GM21367 (cell line): ENCODE measurements at regions not wholly inside any gene's neighbourhood (a gene's known extent, or its start where the extent isn't known, plus 50 kb on each side); places are given as distances from the start of the nearest gene placed in this dataset.
"Not testable (repeated sequence)": the region's sequence is repeated elsewhere in the genome, so short reads cannot be mapped to it uniquely, and the experiment has no call there.

Experiments
- ATAC-seq: cut with Tn5 transposase; IDR thresholded peaks from one replicate; pipeline ENCODE4 v1.9.1; 2021; ENCODE audit not compliant: unreplicated experiment

- ATAC-seq = no peak
Measured at GRCh38 chr4:126752126-126752525, 880.6 kb upstream of the INTU start.

GRCh38 chr4:126752702-126753101 is 880.1 kb upstream of the INTU start:
- ATAC-seq = no peak

DNA sequence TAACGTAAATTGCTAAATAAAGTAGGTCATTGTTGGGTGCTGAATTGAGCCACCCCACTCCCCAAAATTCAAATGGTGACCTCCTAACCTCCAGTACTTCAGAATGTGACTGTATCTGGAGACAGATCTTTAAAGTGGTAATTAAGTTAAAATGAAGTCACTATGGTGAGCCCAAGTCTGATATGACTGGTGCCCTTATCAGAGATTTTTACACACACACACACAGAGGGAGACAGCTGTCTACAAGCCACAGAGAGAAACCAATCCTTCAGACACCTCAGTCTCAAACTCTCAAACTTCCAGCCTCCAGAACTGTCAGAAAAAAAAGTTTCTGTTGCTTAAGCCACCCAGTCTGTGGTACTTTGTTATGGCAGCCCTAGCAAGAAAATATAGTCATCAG is 879.2 kb upstream of the INTU start:
- no peak for ATAC-seq

- no peak for ATAC-seq
Measured at GRCh38 chr4:126755506-126755905, 877.3 kb upstream of the INTU start.

GRCh38 chr4:126756050-126756829 is 876.5 kb upstream of the INTU start:
- no peak for ATAC-seq

- ATAC-seq = no peak
Measured at GRCh38 chr4:126757219-126757618, 875.5 kb upstream of the INTU start.

- no peak for ATAC-seq
Measured at GRCh38 chr4:126758493-126758892, 874.3 kb upstream of the INTU start.

- ATAC-seq = no peak
Measured at GRCh38 chr4:126761947-126762662, 870.7 kb upstream of the INTU start.

- ATAC-seq = no peak
Measured at GRCh38 chr4:126762663-126763247, 870.0 kb upstream of the INTU start.

GRCh38 chr4:126766241-126766640 is 866.5 kb upstream of the INTU start:
- no peak for ATAC-seq

DNA sequence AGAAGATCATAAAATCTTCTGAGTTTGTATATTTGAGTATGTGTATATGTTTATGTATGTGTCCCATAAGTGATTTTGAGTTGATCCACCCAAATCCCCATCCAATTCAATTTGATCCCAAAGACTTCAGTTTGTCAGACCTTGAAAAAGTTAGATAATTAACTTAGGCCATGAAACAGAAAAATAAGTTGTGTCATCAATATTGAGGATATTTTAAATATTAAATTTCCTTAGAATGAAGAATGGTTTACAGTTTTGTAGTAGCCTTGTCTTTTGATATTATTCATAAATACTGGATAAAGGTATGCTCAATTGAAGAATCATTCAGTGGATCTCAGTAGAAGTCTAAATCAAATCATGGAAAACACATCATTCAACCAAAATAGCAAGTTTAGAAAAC is 864.4 kb upstream of the INTU start:
- no peak for ATAC-seq

DNA sequence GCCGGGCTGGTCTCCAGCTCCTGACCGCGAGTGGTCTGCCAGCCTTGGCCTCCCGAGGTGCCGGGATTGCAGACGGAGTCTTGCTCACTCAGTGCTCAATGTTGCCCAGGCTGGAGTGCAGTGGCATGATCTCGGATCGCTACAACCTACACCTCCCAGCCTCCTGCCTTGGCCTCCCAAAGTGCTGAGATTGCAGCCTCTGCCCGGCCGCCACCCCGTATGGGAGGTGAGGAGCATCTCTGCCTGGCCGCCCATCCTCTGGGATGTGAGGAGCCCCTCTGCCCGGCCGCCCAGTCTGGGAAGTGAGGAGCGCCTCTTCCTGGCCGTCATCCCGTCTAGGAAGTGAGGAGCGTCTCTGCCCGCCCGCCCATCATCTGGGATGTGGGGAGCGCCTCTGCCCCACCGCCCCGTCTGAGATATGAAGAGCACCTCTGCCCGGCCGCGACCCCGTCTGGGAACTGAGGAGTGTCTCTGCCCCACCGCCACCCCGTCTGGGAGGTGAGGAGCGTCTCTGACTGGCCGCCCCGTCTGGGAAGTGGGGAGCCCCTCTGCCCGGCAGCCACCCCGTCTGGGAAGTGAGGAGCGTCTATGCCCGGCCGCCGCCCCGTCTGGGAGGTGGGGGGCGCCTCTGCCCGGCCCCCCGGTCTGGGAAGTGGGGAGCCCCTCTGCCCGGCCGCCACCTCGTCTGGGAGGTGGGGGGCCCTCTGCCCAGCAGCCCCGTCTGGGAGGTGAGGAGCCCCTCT is 861.8 kb upstream of the INTU start:
- not testable (repeated sequence) for ATAC-seq

DNA sequence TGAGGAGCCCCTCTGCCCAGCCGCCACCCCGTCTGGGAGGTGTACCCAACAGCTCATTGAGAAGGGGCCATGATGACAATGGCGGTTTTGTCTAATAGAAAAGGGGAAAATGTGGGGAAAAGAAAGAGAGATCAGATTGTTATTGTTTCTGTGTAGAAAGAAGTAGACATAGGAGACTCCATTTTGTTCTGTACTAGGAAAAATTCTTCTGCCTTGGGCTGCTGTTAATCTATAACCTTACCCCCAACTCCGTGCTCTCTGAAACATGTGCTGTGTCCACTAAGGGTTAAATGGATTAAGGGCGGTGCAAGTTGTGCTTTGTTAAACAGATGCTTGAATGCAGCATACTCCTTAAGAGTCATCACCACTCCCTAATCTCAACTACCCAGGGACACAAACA is 861.1 kb upstream of the INTU start:
- not testable (repeated sequence) for ATAC-seq

- no peak for ATAC-seq
Measured at GRCh38 chr4:126772662-126773061, 860.1 kb upstream of the INTU start.

DNA sequence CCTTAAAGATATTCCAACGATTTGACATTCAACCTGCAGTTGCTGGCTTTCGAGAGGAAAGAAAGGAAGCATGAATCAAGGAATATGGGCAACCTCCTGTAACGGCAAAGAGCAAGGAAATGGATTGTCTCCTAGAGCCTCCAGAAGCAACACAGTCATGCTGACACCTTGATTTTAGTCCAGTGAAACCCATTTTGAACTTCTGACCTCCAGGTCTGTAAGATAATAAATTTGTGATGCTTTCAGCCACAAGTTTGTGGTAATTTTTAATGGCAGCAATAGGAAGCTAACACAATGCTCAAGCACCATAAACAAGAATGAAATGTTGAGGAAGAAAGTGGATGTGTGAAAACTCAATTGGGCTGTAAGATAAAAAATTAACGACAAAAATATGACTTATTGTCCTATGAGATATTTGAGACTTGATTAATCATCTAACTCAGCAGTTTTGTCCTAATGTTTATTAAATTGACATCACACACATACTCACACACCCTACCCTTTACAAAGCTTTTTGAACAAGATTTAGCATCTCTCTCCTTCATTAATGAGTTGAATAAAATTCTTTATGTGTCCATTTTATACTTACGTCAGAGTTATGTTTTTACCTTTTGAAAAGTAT is 857.2 kb upstream of the INTU start:
- ATAC-seq = no peak

GRCh38 chr4:126776361-126776760 is 856.4 kb upstream of the INTU start:
- ATAC-seq = no peak

GRCh38 chr4:126777649-126778048 is 855.1 kb upstream of the INTU start:
- ATAC-seq = no peak

GRCh38 chr4:126778348-126778747 is 854.4 kb upstream of the INTU start:
- ATAC-seq = no peak

- no peak for ATAC-seq
Measured at GRCh38 chr4:126779001-126779400, 853.8 kb upstream of the INTU start.

DNA sequence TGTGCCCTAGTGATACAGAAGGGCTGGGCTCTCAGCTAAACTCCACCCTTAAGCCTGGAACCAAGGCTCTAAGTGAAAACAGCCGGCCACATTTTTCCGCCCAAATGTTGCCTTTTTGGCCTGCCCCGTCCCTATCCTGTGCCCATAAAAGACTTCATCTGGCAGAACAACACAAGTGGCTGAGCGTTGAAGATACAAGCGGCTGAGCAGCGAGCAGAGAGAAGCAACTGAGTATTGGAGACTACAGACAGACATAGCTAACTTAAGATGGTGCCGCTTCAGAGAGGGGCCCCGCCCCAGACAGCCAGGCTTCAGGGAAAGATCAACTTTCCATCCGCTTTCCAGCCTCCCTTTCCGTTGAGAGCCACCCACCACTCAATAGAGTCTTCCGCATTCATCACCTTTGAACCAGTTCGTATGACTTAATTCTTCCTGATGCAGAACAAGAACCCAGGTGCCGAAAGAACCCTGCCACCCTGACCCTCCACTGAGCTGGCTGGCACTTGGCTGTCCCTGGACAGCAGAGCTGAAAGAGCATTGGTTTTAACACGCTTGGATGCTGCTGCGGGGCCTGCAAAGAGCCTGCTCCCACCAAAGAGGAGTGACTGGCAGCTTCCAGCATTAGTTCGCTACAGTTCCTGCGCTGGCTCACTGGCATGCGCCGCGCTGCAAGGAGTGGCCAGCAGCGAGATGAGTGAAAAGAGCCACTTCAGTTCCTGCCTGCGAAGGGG is 853.2 kb upstream of the INTU start:
- ATAC-seq = no peak
